Gastroesophageal sphincter (tissue), 4 donors: ENCODE measurements at regions not wholly inside any gene's neighbourhood (a gene's known extent, or its start where the extent isn't known, plus 50 kb on each side); places are given as distances from the start of the nearest gene placed in this dataset.
"Not testable (repeated sequence)": the region's sequence is repeated elsewhere in the genome, so short reads cannot be mapped to it uniquely, and the experiment has no call there.

Experiments used
- ATAC-seq: fragments of 150-250 bp; one replicate; pipeline ENCODE4 v1.9.1; 2016; ENCODE audit warnings: mild to moderate bottlenecking, moderate library complexity
- H3K27ac ChIP-seq, 4 donors: fragments of 200-600 bp; sonication (generic) in 3 of 4; 1 replicate in 3 of 4; 2 replicates in 1 of 4; pipeline ENCODE4 v1.5.1; 2016 to 2019
- H3K27me3 ChIP-seq: fragments of 200-600 bp; sonication (generic); one replicate; pipeline ENCODE4 v1.5.1; 2019
- H3K36me3 ChIP-seq, 2 donors: fragments of 200-600 bp; sonication (generic); one replicate each; pipeline ENCODE4 v1.5.1; 2019; ENCODE audit warnings: control low read depth in 1 of 2
- H3K4me1 ChIP-seq, 3 donors: fragments of 200-600 bp; sonication (generic); 1 replicate in 2 of 3; 2 replicates in 1 of 3; pipeline ENCODE4 v1.5.1; 2016 to 2019; ENCODE audit warnings: control low read depth in 2 of 3
- H3K4me3 ChIP-seq, 2 donors: fragments of 200-600 bp; sonication (generic); one replicate each; pipeline ENCODE4 v1.5.1; 2019; ENCODE audit warnings: mild to moderate bottlenecking in 1 of 2, moderate library complexity in 1 of 2
- H3K9me3 ChIP-seq, 3 donors: fragments of 200-600 bp; sonication (generic); one replicate each; pipeline ENCODE4 v1.5.1; 2017 to 2019; ENCODE audit warnings: control low read depth in 2 of 3
- CTCF ChIP-seq, 4 experiments: fragments of 200-600 bp in 2 of 4; fragments of 450-650 bp in 2 of 4; sonication (generic) in 1 of 4; IDR thresholded peaks; one replicate each; pipeline ENCODE4 v1.5.1; 2017 to 2019; ENCODE audit warnings: antibody characterized with exemption in 4 of 4, mild to moderate bottlenecking in 2 of 4, moderate library complexity in 2 of 4
- EP300 ChIP-seq: sonication (generic); formaldehyde crosslinking; IDR thresholded peaks from one replicate; pipeline ENCODE4 v1.6.1; 2017; ENCODE audit warnings: antibody characterized with exemption, mild to moderate bottlenecking
- POLR2A ChIP-seq, 2 donors: fragments of 450-650 bp; IDR thresholded peaks; one replicate each; pipeline ENCODE4 v1.6.1; 2017; ENCODE audit warnings: antibody characterized with exemption in 2 of 2, mild to moderate bottlenecking in 2 of 2, moderate library complexity in 1 of 2
- POLR2AphosphoS5 ChIP-seq: sonication (generic); formaldehyde crosslinking; IDR thresholded peaks from one replicate; pipeline ENCODE4 v1.6.1; 2017; ENCODE audit warnings: antibody characterized with exemption
- WGBS, 2 donors: methylation state at CpG; one replicate each; pipeline ENCODE4 v1.1.5; 2018; ENCODE audit warnings: low coverage in 1 of 2; 5-methylcytosine and 5-hydroxymethylcytosine counted together

DNA sequence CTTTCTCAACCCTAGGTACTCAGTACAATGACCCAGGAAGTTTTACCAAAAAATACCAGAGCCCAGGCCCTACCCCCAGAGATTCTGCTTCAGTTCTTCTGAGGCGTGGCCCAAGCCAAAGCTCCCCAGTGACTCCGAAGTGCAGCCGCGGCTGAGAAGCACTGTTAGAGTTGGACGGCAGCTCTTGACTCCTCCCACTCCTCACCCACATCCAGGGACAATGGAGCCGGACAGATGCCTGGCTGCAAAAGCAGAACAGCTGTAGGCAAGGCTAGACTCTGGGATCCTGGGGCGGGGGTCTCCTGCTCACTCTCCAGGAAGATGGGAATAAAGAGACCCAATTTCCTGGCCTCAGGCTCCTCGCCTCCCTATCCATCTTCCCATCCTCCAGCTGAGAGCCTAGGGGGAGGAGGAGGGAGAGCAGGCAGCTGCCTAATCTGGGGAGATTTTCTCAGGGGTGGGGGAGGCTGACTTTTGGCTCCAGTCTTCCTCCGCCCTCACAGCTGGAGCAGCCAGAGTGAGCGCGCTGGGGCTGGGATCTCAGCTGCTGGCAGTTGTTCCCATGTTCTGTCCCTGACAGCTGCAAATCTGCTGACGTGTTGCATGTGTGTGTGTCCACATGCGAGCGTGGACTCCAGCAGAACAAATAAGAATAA is 223.8 kb downstream of the OPA1 start:
- WGBS, 2 donors, result 42% methylated on average over 4 of the region's 14 CpGs; no CpG with 5 or more reads in 1 of the 2 donors

GRCh38 chr3:193819117-193820010 is 226.4 kb downstream of the OPA1 start:
- Histone ChIP-seq H3K36me3 (no peaks in the 10 kb centered on the region), H3K27me3 (no peaks in the 10 kb centered on the region), H3K27ac (no peak overlapping the region), H3K4me3 (no peak overlapping the region), H3K9me3 (no peaks in the 10 kb centered on the region), H3K4me1 (peaks cover 0 to 10% (median 4%) of the 10 kb centered on the region in 3 donors)
- WGBS, 2 donors, result 87 to 95% methylated on average over 8 to 16 of the region's 16 CpGs
- TF ChIP-seq EP300 (no peak), CTCF (IDR thresholded peaks at IDR 0.05) (no peak), POLR2AphosphoS5 (no peak), POLR2A (IDR thresholded peaks at IDR 0.05) (no peak)
- ATAC-seq, result no peak

More for the DNA sequence above, 223.8 kb downstream of the OPA1 start:
- peak; percentile 91 for ATAC-seq
- Histone ChIP-seq H3K36me3 (no peaks in the 10 kb centered on the region), H3K4me1 (peaks cover 0 to 10% (median 4%) of the 10 kb centered on the region in 3 donors), H3K27ac (peak overlapping the region in 2 of 4 donors; percentile 46 to 67), H3K9me3 (no peaks in the 10 kb centered on the region), H3K27me3 (no peaks in the 10 kb centered on the region), H3K4me3 (no peak overlapping the region)
- TF ChIP-seq CTCF (IDR thresholded peaks at IDR 0.05) (no peak), EP300 (no peak), POLR2A (IDR thresholded peaks at IDR 0.05) (no peak), POLR2AphosphoS5 (no peak)

GRCh38 chr3:193821151-193821668 is 228.2 kb downstream of the OPA1 start:
- WGBS, 2 donors, result 60 to 92% methylated on average over 2 of the region's 2 CpGs
- Histone ChIP-seq H3K4me3 (no peak overlapping the region), H3K27me3 (no peaks in the 10 kb centered on the region), H3K4me1 (peaks cover 0 to 10% (median 4%) of the 10 kb centered on the region in 3 donors), H3K27ac (no peak overlapping the region), H3K9me3 (no peaks in the 10 kb centered on the region), H3K36me3 (no peaks in the 10 kb centered on the region)
- no peak for ATAC-seq
- TF ChIP-seq CTCF (IDR thresholded peaks at IDR 0.05) (no peak), POLR2A (IDR thresholded peaks at IDR 0.05) (no peak), EP300 (no peak), POLR2AphosphoS5 (no peak)

DNA sequence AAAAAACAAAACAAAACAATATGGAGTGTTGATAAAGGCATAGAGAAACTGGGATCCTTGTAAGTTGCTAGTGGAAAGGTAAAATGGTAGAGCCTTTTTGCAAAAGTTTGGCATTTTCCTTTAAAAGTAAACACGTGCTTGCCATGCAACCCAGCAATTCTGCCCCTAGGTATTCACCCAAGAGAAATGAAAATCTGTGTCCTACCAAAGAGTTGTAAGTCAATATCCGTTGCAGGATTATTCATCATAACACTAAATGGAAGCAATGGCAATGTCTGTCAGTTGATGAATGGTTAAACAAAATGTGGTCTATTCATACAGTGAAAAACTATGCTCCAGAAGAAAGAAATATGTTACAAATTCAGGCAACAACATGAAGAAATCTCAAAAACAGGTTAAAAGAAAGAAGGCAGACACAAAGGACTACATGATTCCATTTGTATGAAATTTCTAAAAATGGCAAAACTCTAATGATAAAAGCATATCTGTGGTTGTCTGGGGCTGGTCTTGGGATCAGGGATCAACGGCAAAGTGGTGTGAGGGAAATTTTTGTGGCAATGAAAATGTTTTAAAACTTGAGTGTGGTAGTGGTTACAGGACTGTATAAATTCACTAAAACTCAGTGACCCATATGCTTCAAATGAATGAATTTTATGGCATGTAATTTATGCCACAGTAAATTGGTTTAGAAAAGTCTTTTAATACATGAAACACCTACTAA is 229.6 kb downstream of the OPA1 start:
- Histone ChIP-seq H3K27ac (no peak overlapping the region), H3K4me3 (no peak overlapping the region), H3K27me3 (no peaks in the 10 kb centered on the region), H3K36me3 (no peaks in the 10 kb centered on the region), H3K9me3 (no peaks in the 10 kb centered on the region), H3K4me1 (no peaks in the 10 kb centered on the region)
- no peak for TF ChIP-seq CTCF (IDR thresholded peaks at IDR 0.05)
- TF ChIP-seq POLR2AphosphoS5, result no peak
- TF ChIP-seq POLR2A (IDR thresholded peaks at IDR 0.05), result no peak
- no peak for TF ChIP-seq EP300
- no peak for ATAC-seq
- 85 to 90% methylated on average over 3 of the region's 3 CpGs for WGBS, 2 donors

DNA sequence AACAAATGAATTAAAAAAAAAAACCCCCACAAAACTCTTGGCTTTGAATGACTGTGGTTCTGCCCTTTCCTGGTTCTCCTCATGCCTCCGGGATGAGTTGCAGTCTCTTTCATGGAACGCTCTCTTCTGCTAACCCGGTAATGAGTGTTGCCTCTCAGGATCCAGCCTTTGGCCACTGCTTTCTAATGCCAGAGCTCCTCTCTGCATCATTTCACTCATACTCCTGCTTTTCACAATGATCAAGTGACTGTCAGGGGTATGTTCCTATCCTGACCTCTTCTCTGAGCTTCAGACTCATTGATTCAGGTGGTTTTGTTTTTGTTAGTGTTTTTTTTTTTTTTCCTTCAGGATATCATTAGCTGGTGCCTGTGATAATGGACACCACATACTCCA is 230.2 kb downstream of the OPA1 start:
- not testable (repeated sequence) for H3K27ac ChIP-seq, H3K36me3 ChIP-seq, H3K9me3 ChIP-seq, H3K4me3 ChIP-seq, H3K27me3 ChIP-seq, ATAC-seq, H3K4me1 ChIP-seq
- 98% methylated on average over 3 of the region's 3 CpGs; no CpG with 5 or more reads in 1 of the 2 donors for WGBS, 2 donors
